ENCODE measurements at regions not wholly inside any gene's neighbourhood (a gene's known extent, or its start where the extent isn't known, plus 50 kb on each side); places are given as distances from the start of the nearest gene placed in this dataset.

- Histone ChIP-seq H3K27ac (no peak overlapping the region), H3K27me3 (no peaks in the 10 kb centered on the region), H3K9me3 (peaks cover 0 to 6% of the 10 kb centered on the region in 2 donors), H3K36me3 (no peaks in the 10 kb centered on the region), H3K4me3 (no peak overlapping the region), H3K4me1 (peaks cover 0 to 3% of the 10 kb centered on the region in 2 donors)
- intact Hi-C loops (cut with DNase I), result no loop called here
- DNase-seq (ENCODE audit: low spot score in 2 of 2), result no peak
- TF ChIP-seq CTCF (IDR thresholded peaks at IDR 0.05), result no peak
These were observed 289.4 kb upstream of the MIR17HG start for GRCh38 chr13:91058066-91058465.

GRCh38 chr13:91058919-91059318 is 288.6 kb upstream of the MIR17HG start:
- no peak for TF ChIP-seq CTCF (IDR thresholded peaks at IDR 0.05)
- no peaks in the 10 kb centered on the region for H3K4me1 ChIP-seq
- no peaks in the 10 kb centered on the region for H3K36me3 ChIP-seq
- DNase-seq (ENCODE audit: low spot score in 2 of 2), result no peak
- no peaks in the 10 kb centered on the region for H3K27me3 ChIP-seq
- intact Hi-C loops (cut with DNase I), result no loop called here
- no peak overlapping the region for H3K4me3 ChIP-seq
- no peak overlapping the region for H3K27ac ChIP-seq
- peaks cover 0 to 6% of the 10 kb centered on the region in 2 donors for H3K9me3 ChIP-seq

- no peaks in the 10 kb centered on the region for H3K36me3 ChIP-seq
- H3K9me3 ChIP-seq, result no peaks in the 10 kb centered on the region
- intact Hi-C loops (cut with DNase I), result no loop called here
- no peak overlapping the region for H3K27ac ChIP-seq
- no peak overlapping the region for H3K4me3 ChIP-seq
- DNase-seq (ENCODE audit: low spot score in 2 of 2), result no peak
- no peaks in the 10 kb centered on the region for H3K4me1 ChIP-seq
- no peaks in the 10 kb centered on the region for H3K27me3 ChIP-seq
- TF ChIP-seq CTCF (IDR thresholded peaks at IDR 0.05), result no peak
These were observed 280.7 kb upstream of the MIR17HG start for GRCh38 chr13:91066745-91067144.

GRCh38 chr13:91072486-91072885 is 275.0 kb upstream of the MIR17HG start:
- H3K27me3 ChIP-seq, result no peaks in the 10 kb centered on the region
- H3K9me3 ChIP-seq, result no peaks in the 10 kb centered on the region
- no peak overlapping the region for H3K4me3 ChIP-seq
- DNase-seq (ENCODE audit: low spot score in 2 of 2), result no peak
- no peaks in the 10 kb centered on the region for H3K4me1 ChIP-seq
- no peaks in the 10 kb centered on the region for H3K36me3 ChIP-seq
- H3K27ac ChIP-seq, result no peak overlapping the region
- no peak for TF ChIP-seq CTCF (IDR thresholded peaks at IDR 0.05)
- intact Hi-C loops (cut with DNase I), result no loop called here

- Histone ChIP-seq H3K4me1 (no peaks in the 10 kb centered on the region), H3K27ac (no peak overlapping the region), H3K27me3 (no peaks in the 10 kb centered on the region), H3K9me3 (no peaks in the 10 kb centered on the region), H3K36me3 (no peaks in the 10 kb centered on the region), H3K4me3 (no peak overlapping the region)
- intact Hi-C loops (cut with DNase I), result no loop called here
- no peak for TF ChIP-seq CTCF (IDR thresholded peaks at IDR 0.05)
- no peak for DNase-seq (ENCODE audit: low spot score in 2 of 2)
These were observed 273.4 kb upstream of the MIR17HG start for GRCh38 chr13:91074091-91074490.

- H3K27ac ChIP-seq, result no peak overlapping the region
- H3K9me3 ChIP-seq, result no peaks in the 10 kb centered on the region
- DNase-seq (ENCODE audit: low spot score in 2 of 2), result no peak
- no peaks in the 10 kb centered on the region for H3K27me3 ChIP-seq
- H3K36me3 ChIP-seq, result no peaks in the 10 kb centered on the region
- H3K4me1 ChIP-seq, result no peaks in the 10 kb centered on the region
- no peak for TF ChIP-seq CTCF (IDR thresholded peaks at IDR 0.05)
- no peak overlapping the region for H3K4me3 ChIP-seq
- intact Hi-C loops (cut with DNase I), result no loop called here
These were observed 270.7 kb upstream of the MIR17HG start for GRCh38 chr13:91076830-91077229.
